DMS 273 (cell line): ENCODE measurements at regions not wholly inside any gene's neighbourhood (a gene's known extent, or its start where the extent isn't known, plus 50 kb on each side); places are given as distances from the start of the nearest gene placed in this dataset.

Experiments
- DNase-seq: peaks from one replicate; lab custom pipeline; 2025; ENCODE audit not compliant: unreplicated experiment; lab: John Stamatoyannopoulos, UW

- DNase-seq, result no peak
Measured at GRCh38 chr4:13133700-13134099, 350.4 kb downstream of the RAB28 start.

- DNase-seq, result no peak
Measured at GRCh38 chr4:13130848-13131247, 353.3 kb downstream of the RAB28 start.

GRCh38 chr4:13129095-13129494 is 355.0 kb downstream of the RAB28 start:
- no peak for DNase-seq

DNA sequence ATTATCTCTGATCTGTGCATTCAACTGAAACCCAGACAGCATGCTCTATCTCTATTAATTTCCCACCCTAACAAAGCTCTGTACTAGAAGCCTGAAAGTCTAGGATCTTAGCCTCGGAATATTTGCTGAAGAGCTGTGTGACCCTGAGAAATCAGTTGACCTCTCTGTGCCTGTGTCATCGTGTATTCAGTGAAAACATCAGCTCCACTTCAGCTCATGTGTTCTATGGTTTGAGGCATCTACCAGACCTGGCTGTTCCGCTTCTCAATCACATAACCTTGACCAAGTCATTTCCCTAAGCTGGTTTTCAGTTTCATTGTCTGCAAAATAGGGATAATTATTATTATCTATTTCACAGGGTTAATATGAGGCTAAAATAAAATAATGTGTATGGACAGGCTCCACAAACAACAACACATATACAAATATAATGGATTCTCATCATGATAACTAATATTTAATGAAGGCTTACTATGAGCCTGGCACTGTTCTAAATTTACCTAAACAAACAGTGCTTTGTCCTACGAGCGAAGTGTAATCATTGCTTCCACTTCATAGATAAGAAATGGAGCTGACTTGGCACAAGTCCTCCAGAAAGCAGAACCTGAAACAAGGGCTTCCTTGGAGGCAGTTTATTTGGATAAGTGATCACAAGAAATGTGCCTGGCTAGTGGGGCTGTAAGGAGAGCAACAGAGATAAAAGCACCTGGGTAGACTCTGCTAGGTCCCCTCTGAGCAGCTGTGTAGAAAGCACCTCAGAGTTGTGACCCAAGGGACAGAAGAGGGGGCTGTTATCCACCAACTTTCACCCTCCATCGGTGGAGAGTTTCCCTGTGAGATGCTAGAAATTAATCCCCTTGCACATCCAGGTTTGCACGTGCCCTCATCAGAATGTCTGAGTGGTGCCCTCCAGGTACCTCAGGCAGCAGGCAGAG is 356.9 kb downstream of the RAB28 start:
- no peak for DNase-seq

- DNase-seq, result no peak
Measured at GRCh38 chr4:13118633-13119032, 365.5 kb downstream of the RAB28 start.

- DNase-seq, result no peak
Measured at GRCh38 chr4:13117185-13117584, 367.0 kb downstream of the RAB28 start.

DNA sequence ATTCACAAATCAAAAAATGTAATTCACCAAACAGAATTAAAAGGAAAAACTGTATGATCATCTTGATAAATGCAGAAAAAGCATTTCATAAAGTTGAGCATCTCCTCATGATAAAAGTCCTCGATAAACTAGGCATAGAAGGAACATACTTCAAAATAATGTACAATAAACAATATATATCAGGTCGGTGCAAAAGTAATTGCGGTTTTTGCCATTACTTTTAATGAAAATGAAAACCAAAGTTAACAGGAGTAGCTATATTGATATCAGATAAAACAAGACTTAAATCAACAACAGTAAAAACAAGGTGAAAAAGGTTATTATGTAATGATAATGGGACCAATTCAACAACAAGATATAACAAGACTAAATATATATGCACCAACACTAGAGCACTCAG is 372.1 kb downstream of the RAB28 start:
- no peak for DNase-seq

- no peak for DNase-seq
Measured at GRCh38 chr4:13109536-13109935, 374.6 kb downstream of the RAB28 start.

- no peak for DNase-seq
Measured at GRCh38 chr4:13108096-13108495, 376.0 kb downstream of the RAB28 start.

- DNase-seq, result no peak
Measured at GRCh38 chr4:13103382-13104015, 380.6 kb downstream of the RAB28 start.

DNA sequence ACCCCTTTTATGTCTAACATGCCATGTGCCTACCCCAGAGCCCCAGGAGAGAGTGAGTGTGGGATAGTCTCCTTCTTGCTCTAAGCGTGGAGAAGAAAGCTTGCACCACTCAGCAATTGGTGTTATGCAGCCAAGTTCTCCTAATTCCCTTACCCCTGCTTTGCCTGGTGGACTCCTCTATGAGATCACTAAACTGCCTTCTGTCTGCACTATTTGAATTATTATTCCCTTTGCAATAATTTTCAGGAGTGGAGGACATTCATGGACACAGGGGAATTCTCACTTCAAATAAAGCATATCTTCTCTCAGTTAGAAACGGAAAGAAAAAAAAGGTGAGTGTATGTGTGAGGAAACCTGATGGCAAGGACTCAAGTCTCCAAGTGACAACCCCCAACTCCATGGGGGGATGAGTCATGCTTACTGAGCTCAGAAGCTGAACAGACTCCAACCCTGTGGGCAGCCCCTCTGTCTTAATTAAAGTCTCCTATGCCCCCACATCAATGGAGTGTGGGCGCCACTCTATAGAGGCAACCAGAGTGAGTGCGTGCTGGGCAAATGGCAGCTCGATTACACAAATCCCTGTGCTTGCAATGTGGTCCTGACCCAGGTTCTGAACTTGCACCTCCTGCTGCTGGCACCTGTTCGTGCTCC is 381.9 kb downstream of the RAB28 start:
- no peak for DNase-seq

DNA sequence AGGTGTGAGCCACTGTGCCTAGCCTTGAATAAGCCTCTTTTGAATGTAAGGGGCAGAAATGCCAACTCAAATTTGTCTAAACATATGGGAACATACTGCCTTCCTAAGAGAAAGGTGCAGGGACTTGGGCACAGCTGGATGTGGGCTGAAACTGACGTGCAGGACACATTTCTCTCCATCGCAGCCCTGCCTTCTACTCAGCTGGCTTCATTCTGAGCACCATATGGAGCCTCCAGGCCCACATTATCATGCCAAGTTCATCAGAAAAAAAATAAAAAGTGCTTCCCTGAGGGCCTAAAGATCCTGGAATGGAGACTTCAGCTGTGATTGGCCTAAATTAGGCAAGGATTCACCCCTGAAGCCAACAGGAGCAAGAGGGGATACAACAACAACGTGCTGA is 386.2 kb downstream of the RAB28 start:
- no peak for DNase-seq

GRCh38 chr4:13095722-13096121 is 388.4 kb downstream of the RAB28 start:
- no peak for DNase-seq

GRCh38 chr4:13093170-13093569 is 391.0 kb downstream of the RAB28 start:
- DNase-seq, result no peak

- DNase-seq, result no peak
Measured at GRCh38 chr4:13092702-13093101, 391.4 kb downstream of the RAB28 start.

GRCh38 chr4:13089659-13089998 is 394.5 kb downstream of the RAB28 start:
- no peak for DNase-seq

- no peak for DNase-seq
Measured at GRCh38 chr4:13088726-13089658, 395.1 kb downstream of the RAB28 start.

DNA sequence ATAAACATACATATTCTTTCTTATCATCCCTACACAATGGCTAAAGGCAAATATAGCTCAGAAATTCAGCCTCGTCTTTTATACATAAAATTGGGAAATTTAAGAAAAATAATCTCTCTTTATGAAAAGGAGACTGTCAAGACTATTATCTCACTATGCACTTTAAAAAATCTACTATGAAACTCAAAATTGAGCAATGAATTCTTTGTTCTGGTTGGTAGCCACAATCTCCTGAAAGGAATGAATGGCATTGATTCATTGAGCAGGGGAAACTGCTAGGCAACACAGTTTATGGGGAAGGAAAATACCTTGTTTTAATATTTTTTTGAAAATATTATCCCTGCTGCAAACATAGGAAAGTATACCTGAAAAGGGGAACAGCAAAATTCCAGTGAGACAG is 397.1 kb downstream of the RAB28 start:
- DNase-seq, result no peak

DNA sequence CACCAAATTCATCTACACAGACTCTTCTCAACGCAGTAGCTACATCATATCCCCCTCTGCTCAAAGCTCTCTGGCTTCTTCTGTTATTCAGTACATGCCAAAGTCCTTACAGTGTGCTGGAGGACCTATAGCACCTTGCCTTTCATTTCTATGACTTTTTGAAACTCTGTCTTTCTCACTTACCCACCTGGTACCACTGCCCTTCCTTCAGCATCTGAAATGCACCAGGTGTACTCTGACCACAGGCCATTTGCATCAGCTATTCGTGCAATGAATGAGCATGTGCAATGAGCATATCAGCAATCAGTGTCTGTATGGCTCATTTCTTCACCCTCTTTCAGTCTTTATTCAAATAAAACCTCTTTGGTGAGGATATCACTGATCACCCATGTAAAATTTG is 399.9 kb downstream of the RAB28 start:
- no peak for DNase-seq

DNA sequence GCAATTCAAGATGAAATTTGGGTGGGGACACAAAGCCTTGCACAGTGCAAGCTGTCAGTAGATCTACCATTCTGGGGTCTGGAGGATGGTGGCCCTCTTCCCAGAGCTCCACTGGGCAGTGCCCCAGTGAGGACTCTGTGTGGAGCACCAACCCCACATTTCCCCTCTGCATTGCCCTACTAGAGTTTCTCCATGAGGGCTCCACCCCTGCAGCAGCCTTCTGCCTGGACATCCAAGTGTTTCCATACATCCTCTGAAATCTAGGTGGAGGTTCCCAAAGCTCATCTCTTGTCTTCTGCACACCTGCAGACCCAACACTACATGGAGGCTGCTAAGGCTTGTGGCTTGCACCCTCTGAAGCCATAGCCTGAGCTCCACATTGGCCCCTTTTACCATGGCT is 402.3 kb downstream of the RAB28 start:
- DNase-seq, result no peak

- no peak for DNase-seq
Measured at GRCh38 chr4:13067077-13067476, 417.1 kb downstream of the RAB28 start.
